ENCODE measurements at regions not wholly inside any gene's neighbourhood (a gene's known extent, or its start where the extent isn't known, plus 50 kb on each side); places are given as distances from the start of the nearest gene placed in this dataset.
A peak's percentile ranks its signal among the peaks of the same experiment; 100 is the strongest.

GRCh38 chr5:6003040-6003825 is 375.1 kb downstream of the MED10 start:
- no peak for DNase-seq (ENCODE audit: low spot score)

DNA sequence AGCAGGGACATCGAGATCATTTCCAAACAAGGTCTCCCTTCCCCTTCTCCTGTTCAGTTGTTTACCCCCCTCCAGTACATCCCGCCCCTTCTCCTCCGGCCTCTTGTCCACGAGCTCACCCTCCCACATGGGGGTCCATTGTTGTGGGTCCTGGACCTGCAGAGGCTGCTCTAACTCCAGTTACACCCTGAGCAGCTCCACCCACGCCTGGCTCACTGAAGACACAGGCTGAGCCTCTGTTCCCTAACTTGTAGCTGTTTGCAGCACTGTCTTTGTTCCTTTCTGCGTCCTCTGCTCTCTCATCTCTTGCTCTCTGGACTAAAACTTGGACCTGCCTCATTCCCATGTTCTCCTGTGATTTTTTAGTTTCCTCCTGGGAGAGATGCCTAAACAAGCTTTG is 377.5 kb downstream of the MED10 start:
- no peak for DNase-seq (ENCODE audit: low spot score)

DNA sequence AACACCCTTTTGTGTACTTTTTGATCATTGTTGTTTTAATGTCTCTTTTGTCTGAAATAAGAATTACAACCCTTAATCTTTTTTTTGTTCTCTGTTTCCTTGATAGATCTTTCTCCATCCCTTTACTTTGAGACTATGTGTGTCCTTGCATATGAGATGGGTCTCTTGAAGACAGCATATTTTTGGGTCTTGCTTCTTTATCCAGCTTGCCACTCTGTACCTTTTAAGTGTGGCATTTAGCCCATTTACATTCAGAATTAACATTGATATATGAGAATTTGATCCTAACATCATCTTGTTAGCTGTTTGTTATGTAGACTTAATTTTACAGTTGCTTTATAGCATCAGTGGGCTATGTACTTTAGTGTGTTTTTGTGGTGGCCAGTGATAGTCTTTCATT is 382.5 kb downstream of the MED10 start:
- no peak for DNase-seq (ENCODE audit: low spot score)

GRCh38 chr5:5986492-5987178 is 391.7 kb downstream of the MED10 start:
- no peak for DNase-seq (ENCODE audit: low spot score)

- no peak for DNase-seq (ENCODE audit: low spot score)
Measured at GRCh38 chr5:5985332-5985731, 393.0 kb downstream of the MED10 start.

GRCh38 chr5:5983261-5983980 is 394.9 kb downstream of the MED10 start:
- DNase-seq (ENCODE audit: low spot score), result no peak

DNA sequence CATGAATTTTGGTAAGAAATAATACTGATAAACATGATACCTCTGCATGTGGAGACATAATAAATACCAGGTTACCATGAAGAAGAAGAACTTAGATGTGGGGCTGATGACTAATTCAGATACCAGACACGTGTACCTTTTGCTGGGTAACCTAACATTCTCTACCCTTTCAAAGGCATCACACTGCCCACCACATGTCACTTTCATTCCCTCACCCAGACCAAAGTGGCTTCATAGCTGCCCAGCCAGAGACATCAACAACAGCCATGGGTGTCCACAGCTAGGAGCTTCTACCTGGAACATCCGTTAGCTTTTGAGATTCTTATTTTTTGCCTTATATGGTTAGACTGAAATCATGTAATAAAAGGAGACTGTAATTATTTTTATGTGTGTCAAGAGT is 396.8 kb downstream of the MED10 start:
- DNase-seq (ENCODE audit: low spot score), result no peak

DNA sequence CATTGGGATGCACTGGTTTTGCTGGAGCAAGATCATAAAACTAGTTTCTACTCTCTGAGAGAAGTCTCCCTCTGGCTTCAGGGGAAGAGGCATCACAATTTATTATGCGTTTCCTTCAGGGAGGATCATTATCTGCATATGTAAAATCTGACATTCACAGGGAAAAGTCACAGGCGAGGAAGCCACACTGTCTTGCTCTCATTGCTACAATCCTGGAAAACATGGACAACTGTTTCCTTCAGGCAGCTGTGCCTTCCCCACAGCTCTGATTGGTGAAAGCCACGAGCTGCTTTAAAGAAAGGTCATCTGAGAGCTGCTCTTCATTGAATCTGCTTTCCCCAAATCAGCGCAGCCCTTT is 397.8 kb downstream of the MED10 start:
- DNase-seq (ENCODE audit: low spot score), result no peak

GRCh38 chr5:5979761-5980537 is 398.4 kb downstream of the MED10 start:
- DNase-seq (ENCODE audit: low spot score), result no peak

- peak; percentile 19 for DNase-seq (ENCODE audit: low spot score)
Measured at GRCh38 chr5:5979377-5979760, 399.0 kb downstream of the MED10 start.

DNA sequence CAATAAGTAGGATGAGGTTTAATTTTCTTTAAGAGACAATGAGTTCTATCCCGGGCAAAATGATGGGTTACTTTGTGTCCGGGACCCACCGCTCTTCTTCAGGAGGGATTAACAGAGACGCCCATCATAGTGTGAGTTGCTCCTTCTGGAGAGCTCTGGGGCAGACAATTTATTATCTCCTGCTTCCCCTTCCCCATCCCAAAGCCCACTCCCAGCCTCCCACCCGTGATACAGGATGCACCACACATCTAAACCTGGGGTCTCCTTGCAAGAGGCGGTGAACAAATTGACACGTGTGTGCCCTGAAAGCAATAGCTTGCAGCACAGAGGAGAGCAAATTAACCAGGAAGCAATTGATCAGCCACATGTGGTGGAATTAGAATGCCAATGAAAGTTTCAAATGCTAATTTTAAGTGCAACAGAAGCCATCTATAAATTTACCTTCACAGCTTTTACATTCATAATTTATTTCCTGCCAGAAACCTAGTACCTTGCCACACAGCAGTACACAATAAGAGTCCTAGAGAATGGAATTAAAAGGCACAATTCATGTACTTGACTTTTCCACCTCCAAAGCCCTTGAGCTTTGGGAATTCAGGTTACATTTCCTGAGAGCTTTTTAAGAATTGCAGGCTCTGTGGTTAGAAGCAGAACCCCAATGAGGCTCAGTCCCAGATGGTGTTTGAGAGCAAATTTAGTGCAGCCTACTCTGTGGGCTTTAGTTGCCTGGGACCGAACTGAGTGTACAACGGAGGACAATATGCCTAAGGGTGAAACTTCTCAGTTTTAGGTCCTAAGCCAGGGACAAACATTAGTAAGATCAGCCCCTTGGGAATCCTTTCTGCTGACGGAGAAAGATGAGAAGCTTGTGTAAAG is 399.6 kb downstream of the MED10 start:
- DNase-seq (ENCODE audit: low spot score), result no peak

DNA sequence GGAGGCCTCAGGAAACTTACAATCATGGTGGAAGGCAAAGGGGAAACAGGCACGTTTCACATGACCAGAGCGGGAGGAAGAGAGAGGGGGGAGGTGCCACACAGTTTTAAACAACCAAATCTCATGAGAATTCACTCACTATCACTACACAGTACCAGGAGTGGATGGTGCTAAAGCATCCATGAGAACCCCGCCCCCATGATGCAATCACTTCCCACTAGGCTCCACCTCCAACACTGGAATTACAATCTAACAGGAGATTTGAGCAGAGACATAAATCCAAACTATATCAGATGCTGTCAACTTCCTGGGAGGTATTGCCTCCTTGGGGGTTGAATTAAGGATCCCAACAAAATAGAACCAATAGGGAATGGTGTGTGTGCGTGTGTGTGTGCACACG is 407.1 kb downstream of the MED10 start:
- DNase-seq (ENCODE audit: low spot score), result no peak

GRCh38 chr5:5969942-5970483 is 408.3 kb downstream of the MED10 start:
- DNase-seq (ENCODE audit: low spot score), result no peak

DNA sequence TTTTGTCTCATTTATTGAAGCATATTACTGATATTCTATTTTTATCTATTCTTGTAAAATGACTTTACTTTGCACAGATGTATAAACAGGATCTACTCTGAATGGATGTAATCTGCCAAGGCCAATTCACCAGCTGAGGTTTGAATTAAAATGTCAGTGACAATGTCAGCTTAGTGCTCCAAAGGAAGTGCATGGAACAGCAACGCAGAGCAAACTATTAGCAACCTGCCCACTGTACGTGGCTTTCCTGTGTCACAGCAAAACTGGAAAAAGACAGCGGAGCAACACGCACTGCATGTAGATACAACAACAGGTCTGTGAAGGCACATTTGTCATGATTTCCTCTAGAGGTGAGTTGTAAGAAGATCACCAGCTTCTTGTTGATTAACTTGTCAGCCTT is 409.4 kb downstream of the MED10 start:
- no peak for DNase-seq (ENCODE audit: low spot score)

DNA sequence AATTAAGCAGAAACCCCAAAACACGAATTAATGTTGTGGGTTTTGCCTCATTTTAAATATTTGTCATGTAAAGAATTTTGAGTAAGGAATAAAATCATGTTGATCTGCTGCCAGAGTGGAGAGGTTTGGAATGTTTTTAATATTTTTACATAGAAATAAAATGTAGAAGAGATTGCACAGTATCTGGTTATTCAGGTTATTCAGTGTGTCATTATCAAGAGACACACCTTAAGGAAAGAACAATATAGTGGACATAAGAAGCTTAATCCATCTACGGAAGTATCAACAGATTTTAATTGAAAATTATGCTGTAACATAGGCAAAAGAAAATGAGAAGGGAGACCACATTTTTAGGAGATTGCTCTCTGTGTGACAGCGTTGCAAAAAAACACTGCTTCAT is 410.4 kb downstream of the MED10 start:
- DNase-seq (ENCODE audit: low spot score), result no peak

- no peak for DNase-seq (ENCODE audit: low spot score)
Measured at GRCh38 chr5:5967373-5967772, 411.0 kb downstream of the MED10 start.

DNA sequence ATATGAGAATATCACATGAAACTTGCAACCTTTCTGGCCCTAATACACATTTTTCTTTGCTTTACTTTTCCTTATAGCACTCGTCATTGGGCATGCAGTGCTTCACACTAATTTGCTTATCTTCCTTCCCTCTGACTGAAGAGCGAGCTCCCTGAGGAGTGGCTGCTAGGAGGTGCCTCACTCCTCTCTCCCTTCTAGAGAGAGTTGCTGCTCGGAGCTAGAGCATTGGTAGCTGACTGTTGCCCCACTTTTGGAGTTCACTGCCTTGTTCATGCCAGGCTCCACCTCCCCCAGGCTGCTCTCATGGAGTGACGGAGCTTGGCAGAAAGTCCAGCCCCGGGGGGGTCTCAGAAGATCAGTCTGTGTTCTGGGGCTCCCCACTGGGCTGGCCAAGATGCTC is 413.2 kb downstream of the MED10 start:
- DNase-seq (ENCODE audit: low spot score), result no peak

- DNase-seq (ENCODE audit: low spot score), result no peak
Measured at GRCh38 chr5:5964347-5964746, 414.0 kb downstream of the MED10 start.

- DNase-seq (ENCODE audit: low spot score), result no peak
Measured at GRCh38 chr5:5957737-5958136, 420.6 kb downstream of the MED10 start.

DNA sequence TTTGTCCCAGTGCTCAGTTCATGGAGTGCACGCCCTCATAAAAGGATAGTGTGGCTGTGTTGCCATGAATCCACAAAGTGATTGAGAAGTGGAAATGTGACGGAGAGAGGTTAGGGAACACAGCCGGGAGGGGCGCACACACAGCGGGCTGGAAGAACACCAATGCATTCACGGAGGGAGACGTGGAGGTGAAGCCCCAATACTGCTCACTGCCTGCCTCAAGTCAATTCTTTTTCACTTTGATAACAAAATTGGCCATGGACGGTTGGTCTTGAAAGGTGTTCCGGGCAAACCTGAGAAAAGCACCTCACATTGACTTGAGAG is 424.1 kb downstream of the MED10 start:
- DNase-seq (ENCODE audit: low spot score), result no peak

- no peak for DNase-seq (ENCODE audit: low spot score)
Measured at GRCh38 chr5:5953584-5954274, 424.6 kb downstream of the MED10 start.
